ENCODE measurements at regions not wholly inside any gene's neighbourhood (a gene's known extent, or its start where the extent isn't known, plus 50 kb on each side); places are given as distances from the start of the nearest gene placed in this dataset.
A peak's percentile ranks its signal among the peaks of the same experiment; 100 is the strongest.

- DNase-seq: peak; percentile 67
Observed at GRCh38 chr10:62554632-62555199, 180.5 kb downstream of the ZNF365 start.

- no peak for DNase-seq
Observed at GRCh38 chr10:62559481-62560200, 185.5 kb downstream of the ZNF365 start.

GRCh38 chr10:62560201-62560819 is 186.1 kb downstream of the ZNF365 start:
- no peak for DNase-seq

GRCh38 chr10:62561151-62561550 is 187.0 kb downstream of the ZNF365 start:
- DNase-seq: no peak

GRCh38 chr10:62562101-62562500 is 187.9 kb downstream of the ZNF365 start:
- DNase-seq: peak; percentile 14

- DNase-seq: no peak
Observed at GRCh38 chr10:62562795-62563194, 188.6 kb downstream of the ZNF365 start.

GRCh38 chr10:62573929-62574328 is 199.8 kb downstream of the ZNF365 start:
- DNase-seq: no peak

GRCh38 chr10:62577076-62577475 is 202.9 kb downstream of the ZNF365 start:
- no peak for DNase-seq

GRCh38 chr10:62577666-62578291 is 203.6 kb downstream of the ZNF365 start:
- no peak for DNase-seq

GRCh38 chr10:62578301-62578700 is 204.1 kb downstream of the ZNF365 start:
- no peak for DNase-seq

GRCh38 chr10:62578916-62579315 is 204.7 kb downstream of the ZNF365 start:
- no peak for DNase-seq

GRCh38 chr10:62580396-62580795 is 206.2 kb downstream of the ZNF365 start:
- no peak for DNase-seq

- no peak for DNase-seq
Observed at GRCh38 chr10:62581351-62581750, 207.2 kb downstream of the ZNF365 start.

- peak; percentile 38 for DNase-seq
Observed at GRCh38 chr10:62582101-62582705, 208.0 kb downstream of the ZNF365 start.

GRCh38 chr10:62582804-62583208 is 208.6 kb downstream of the ZNF365 start:
- no peak for DNase-seq

GRCh38 chr10:62583876-62584615 is 209.9 kb downstream of the ZNF365 start:
- peak; percentile 2 for DNase-seq

GRCh38 chr10:62584731-62585130 is 210.6 kb downstream of the ZNF365 start:
- peak; percentile 4 for DNase-seq

GRCh38 chr10:62585211-62585775 is 211.1 kb downstream of the ZNF365 start:
- no peak for DNase-seq

- DNase-seq: no peak
Observed at GRCh38 chr10:62587011-62587410, 212.8 kb downstream of the ZNF365 start.

GRCh38 chr10:62588116-62588515 is 213.9 kb downstream of the ZNF365 start:
- DNase-seq: no peak

GRCh38 chr10:62589689-62590088 is 214.8 kb upstream of the ADO start:
- DNase-seq: peak; percentile 52

GRCh38 chr10:62590306-62590705 is 214.2 kb upstream of the ADO start:
- peak; percentile 22 for DNase-seq
